Thoracic aorta (tissue), 2 donors: ENCODE measurements at regions not wholly inside any gene's neighbourhood (a gene's known extent, or its start where the extent isn't known, plus 50 kb on each side); places are given as distances from the start of the nearest gene placed in this dataset.
"Not testable (repeated sequence)": the region's sequence is repeated elsewhere in the genome, so short reads cannot be mapped to it uniquely, and the experiment has no call there.

Experiments
- ATAC-seq: fragments of 150-250 bp; one replicate; pipeline ENCODE4 v1.8.0; 2017; ENCODE audit warnings: low read depth; ENCODE audit not compliant: insufficient number of reproducible peaks, low FRiP score
- DNase-seq: peaks from one replicate; pipeline ENCODE4 v3.0.0-alpha.2; 2020; ENCODE audit warnings: low spot score
- H3K27ac ChIP-seq, 2 donors: fragments of 200-600 bp; sonication (generic); 1 replicate in 1 of 2; 2 replicates in 1 of 2; pipeline ENCODE4 v1.5.1; 2016; ENCODE audit warnings: mild to moderate bottlenecking in 2 of 2, moderate library complexity in 2 of 2
- H3K27me3 ChIP-seq: fragments of 200-600 bp; sonication (generic); replicated peaks from 2 replicates; pipeline ENCODE4 v1.6.0; 2016; ENCODE audit warnings: mild to moderate bottlenecking; ENCODE audit not compliant: insufficient read depth
- H3K36me3 ChIP-seq: fragments of 200-600 bp; sonication (generic); one replicate; pipeline ENCODE4 v1.5.1; 2016
- H3K4me1 ChIP-seq, 2 donors: fragments of 200-600 bp; sonication (generic); 1 replicate in 1 of 2; 2 replicates in 1 of 2; pipeline versions ENCODE4 v1.5.1 to v1.6.0; 2016; ENCODE audit warnings: low read depth in 2 of 2, mild to moderate bottlenecking in 1 of 2; ENCODE audit not compliant: control insufficient read depth in 1 of 2
- H3K4me3 ChIP-seq: fragments of 200-600 bp; sonication (generic); 2 replicates; pipeline ENCODE4 v1.5.1; 2016; ENCODE audit warnings: mild to moderate bottlenecking
- H3K9me3 ChIP-seq: fragments of 200-600 bp; sonication (generic); 2 replicates; pipeline ENCODE4 v1.5.1; 2016
- TF ChIP-seq, protein P1 (sequence below): fragments of 200-600 bp; sonication (generic); IDR thresholded peaks from one replicate; pipeline ENCODE4 v1.5.1; 2019; ENCODE audit warnings: antibody characterized with exemption

GRCh38 chr6:939526-940252 lies 246.8 kb upstream of the EXOC2 start:
- Histone ChIP-seq H3K27ac (no peak overlapping the region), H3K9me3 (no peaks in the 10 kb centered on the region), H3K4me3 (no peak overlapping the region), H3K36me3 (no peaks in the 10 kb centered on the region), H3K4me1 (no peaks in the 10 kb centered on the region), H3K27me3 (no peaks in the 10 kb centered on the region)
- DNase-seq (no peak), ATAC-seq (no peak)
- TF ChIP-seq, protein P1, sequence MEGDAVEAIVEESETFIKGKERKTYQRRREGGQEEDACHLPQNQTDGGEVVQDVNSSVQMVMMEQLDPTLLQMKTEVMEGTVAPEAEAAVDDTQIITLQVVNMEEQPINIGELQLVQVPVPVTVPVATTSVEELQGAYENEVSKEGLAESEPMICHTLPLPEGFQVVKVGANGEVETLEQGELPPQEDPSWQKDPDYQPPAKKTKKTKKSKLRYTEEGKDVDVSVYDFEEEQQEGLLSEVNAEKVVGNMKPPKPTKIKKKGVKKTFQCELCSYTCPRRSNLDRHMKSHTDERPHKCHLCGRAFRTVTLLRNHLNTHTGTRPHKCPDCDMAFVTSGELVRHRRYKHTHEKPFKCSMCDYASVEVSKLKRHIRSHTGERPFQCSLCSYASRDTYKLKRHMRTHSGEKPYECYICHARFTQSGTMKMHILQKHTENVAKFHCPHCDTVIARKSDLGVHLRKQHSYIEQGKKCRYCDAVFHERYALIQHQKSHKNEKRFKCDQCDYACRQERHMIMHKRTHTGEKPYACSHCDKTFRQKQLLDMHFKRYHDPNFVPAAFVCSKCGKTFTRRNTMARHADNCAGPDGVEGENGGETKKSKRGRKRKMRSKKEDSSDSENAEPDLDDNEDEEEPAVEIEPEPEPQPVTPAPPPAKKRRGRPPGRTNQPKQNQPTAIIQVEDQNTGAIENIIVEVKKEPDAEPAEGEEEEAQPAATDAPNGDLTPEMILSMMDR = no peak

DNA sequence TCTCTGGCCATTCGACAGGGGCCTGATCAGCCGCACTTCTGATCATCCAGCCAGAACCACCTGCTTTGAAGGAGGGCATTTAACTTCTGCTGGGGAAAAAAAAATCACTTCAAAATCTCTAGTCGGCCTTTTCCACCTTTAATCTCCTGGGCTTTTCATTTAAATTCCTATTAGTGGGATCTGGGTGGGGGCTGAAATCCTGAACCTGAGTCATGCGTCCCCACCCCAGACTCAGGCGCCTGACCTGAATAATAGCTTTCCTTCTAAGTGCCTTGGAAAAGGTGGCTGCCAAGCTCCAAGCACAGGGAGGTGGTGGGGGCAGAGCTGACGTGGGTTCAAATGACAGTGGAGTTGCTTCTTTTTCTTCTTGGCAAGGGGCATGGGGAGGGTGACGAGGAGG lies 246.0 kb upstream of the EXOC2 start:
- Histone ChIP-seq H3K27me3 (no peaks in the 10 kb centered on the region), H3K4me3 (no peak overlapping the region), H3K4me1 (no peaks in the 10 kb centered on the region), H3K9me3 (no peaks in the 10 kb centered on the region), H3K27ac (no peak overlapping the region), H3K36me3 (no peaks in the 10 kb centered on the region)
- TF ChIP-seq, protein P1 = no peak
- DNase-seq (no peak), ATAC-seq (no peak)

DNA sequence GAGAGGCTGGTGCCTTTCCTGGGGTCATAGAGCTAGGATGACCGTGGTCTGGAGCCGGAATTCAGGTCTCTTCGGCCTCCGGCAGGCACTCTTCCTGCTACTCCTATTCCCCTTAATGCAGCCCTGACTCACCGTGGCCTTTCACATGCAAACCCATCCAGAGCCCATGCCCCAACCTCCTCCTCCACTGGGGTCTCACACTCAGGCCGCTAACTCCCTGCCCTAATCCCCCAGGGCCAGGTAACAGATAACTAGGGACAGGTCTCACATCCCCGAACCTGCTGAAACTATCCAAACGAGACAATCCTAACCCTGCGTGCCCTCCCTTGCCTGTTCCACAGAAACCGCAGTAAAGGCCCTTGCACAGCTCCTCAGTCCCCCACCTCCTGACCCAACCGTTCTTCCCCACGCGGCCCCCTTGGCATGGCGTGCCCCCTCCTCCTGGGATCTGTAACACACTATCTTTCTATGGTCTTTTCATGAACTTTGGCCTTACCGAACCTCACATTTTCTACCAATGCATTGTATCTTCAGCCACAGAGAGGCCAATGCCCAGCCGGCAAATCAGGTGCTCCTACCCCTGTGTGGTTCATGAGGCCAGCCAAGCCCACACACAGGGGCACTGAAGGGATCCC lies 245.4 kb upstream of the EXOC2 start:
- Histone ChIP-seq H3K9me3 (no peaks in the 10 kb centered on the region), H3K27ac (no peak overlapping the region), H3K27me3 (no peaks in the 10 kb centered on the region), H3K36me3 (no peaks in the 10 kb centered on the region), H3K4me3 (no peak overlapping the region), H3K4me1 (no peaks in the 10 kb centered on the region)
- no peak for DNase-seq
- no peak for ATAC-seq
- TF ChIP-seq, protein P1 = no peak

- Histone ChIP-seq H3K4me3 (no peak overlapping the region), H3K27me3 (no peaks in the 10 kb centered on the region), H3K4me1 (no peaks in the 10 kb centered on the region), H3K9me3 (no peaks in the 10 kb centered on the region), H3K36me3 (no peaks in the 10 kb centered on the region), H3K27ac (no peak overlapping the region)
- no peak for ATAC-seq
- DNase-seq = no peak
- TF ChIP-seq, protein P1 = no peak
Observed at GRCh38 chr6:935582-935981, 242.6 kb upstream of the EXOC2 start.

DNA sequence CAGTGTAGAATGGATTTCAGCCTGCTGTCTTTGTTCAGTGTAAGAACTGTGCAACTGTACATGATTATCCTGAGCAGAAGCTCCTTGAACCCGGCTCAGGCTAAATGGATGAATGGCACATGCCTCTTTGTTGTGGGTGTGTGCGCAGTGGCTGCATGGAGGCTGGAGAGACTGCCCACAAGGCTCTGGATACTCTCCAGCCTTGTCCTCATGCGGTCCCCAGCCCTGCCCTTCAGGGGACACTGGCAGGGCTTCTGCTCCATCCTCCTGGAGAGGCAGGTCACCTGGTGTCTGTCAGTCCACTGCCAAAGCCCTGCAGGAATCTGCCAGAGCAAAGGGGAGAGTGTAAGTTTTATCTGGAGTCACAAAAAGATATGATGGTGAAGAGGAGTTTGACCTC lies 241.7 kb upstream of the EXOC2 start:
- no peak for DNase-seq
- Histone ChIP-seq H3K9me3 (no peaks in the 10 kb centered on the region), H3K27ac (no peak overlapping the region), H3K27me3 (no peaks in the 10 kb centered on the region), H3K36me3 (no peaks in the 10 kb centered on the region), H3K4me3 (no peak overlapping the region), H3K4me1 (no peaks in the 10 kb centered on the region)
- TF ChIP-seq, protein P1 = no peak
- ATAC-seq = no peak

- H3K36me3 ChIP-seq, H3K4me1 ChIP-seq, DNase-seq, H3K27ac ChIP-seq, H3K4me3 ChIP-seq, H3K27me3 ChIP-seq, ATAC-seq, H3K9me3 ChIP-seq: not testable (repeated sequence)
Observed at GRCh38 chr6:931919-932318, 239.0 kb upstream of the EXOC2 start.
